AG04450 (cell line): ENCODE measurements at regions not wholly inside any gene's neighbourhood (a gene's known extent, or its start where the extent isn't known, plus 50 kb on each side); places are given as distances from the start of the nearest gene placed in this dataset.
A peak's percentile ranks its signal among the peaks of the same experiment; 100 is the strongest.

ENCODE experiments used
- CTCF ChIA-PET: fragments of 300-600, 350-600 bp; formaldehyde crosslinking; extraction: SDS; loops from one replicate; lab custom pipeline; 2022; ENCODE audit warnings: antibody characterized with exemption, inconsistent platforms; lab: Charles Lee
- POLR2A ChIA-PET: fragments of 350-600 bp; formaldehyde crosslinking; extraction: SDS; loops from one replicate; lab custom pipeline; 2021; ENCODE audit warnings: antibody characterized with exemption, inconsistent platforms; lab: Yijun Ruan, JAX
- DNase-seq: peaks from one replicate; pipeline ENCODE4 v3.0.0-alpha.2; 2011; ENCODE audit warnings: low read depth, low spot score
- H3K27ac ChIP-seq: one replicate; pipeline ENCODE4 v1.5.1; 2012; ENCODE audit warnings: low read depth, low read length, control low read depth
- H3K27me3 ChIP-seq: one replicate; pipeline ENCODE4 v1.6.0; 2012; ENCODE audit warnings: low read length; ENCODE audit not compliant: control insufficient read depth, insufficient read depth
- H3K4me3 ChIP-seq: 2 replicates; pipeline ENCODE4 v1.5.1; 2011; ENCODE audit warnings: mild to moderate bottlenecking, low read depth, low read length, control low read depth
- H3K9me3 ChIP-seq: 2 replicates; pipeline ENCODE4 v1.5.1; 2012; ENCODE audit warnings: low read length; ENCODE audit not compliant: control insufficient read depth, insufficient read depth
- CTCF ChIP-seq: IDR thresholded peaks from 2 replicates; pipeline ENCODE4 v1.5.1; 2011; ENCODE audit warnings: low read depth, low read length, control low read depth, inconsistent platforms

- no peak overlapping the region for H3K27ac ChIP-seq
- H3K4me3 ChIP-seq, result no peak overlapping the region
- H3K27me3 ChIP-seq, result peaks cover 3% of the 10 kb centered on the region
- CTCF ChIA-PET, result no interaction called here
- no peak for TF ChIP-seq CTCF
- no peaks in the 10 kb centered on the region for H3K9me3 ChIP-seq
- no peak for DNase-seq
- POLR2A ChIA-PET, result no interaction called here
These were observed 53.8 kb upstream of the SGPP1 start for GRCh38 chr14:63781686-63782085.

GRCh38 chr14:63782683-63783389 lies 55.0 kb upstream of the SGPP1 start:
- H3K27ac ChIP-seq, result no peak overlapping the region
- POLR2A ChIA-PET, result no interaction called here

GRCh38 chr14:63788011-63788933 lies 60.4 kb upstream of the SGPP1 start:
- peaks cover 8% of the 10 kb centered on the region for H3K27me3 ChIP-seq
- no peak for DNase-seq
- H3K9me3 ChIP-seq, result peaks cover 4% of the 10 kb centered on the region; the same call in 1 of the 2 replicates
- POLR2A ChIA-PET, result no interaction called here
- CTCF ChIA-PET, result no interaction called here
- H3K4me3 ChIP-seq, result peak overlapping the region; percentile 34; the same call in 1 of the 2 replicates
- TF ChIP-seq CTCF, result no peak
- no peak overlapping the region for H3K27ac ChIP-seq

More at GRCh38 chr14:63782683-63783389, 55.0 kb upstream of the SGPP1 start:
- DNase-seq, result no peak
- CTCF ChIA-PET, result no interaction called here
- no peak for TF ChIP-seq CTCF
- Histone ChIP-seq H3K4me3 (no peak overlapping the region), H3K9me3 (no peaks in the 10 kb centered on the region; the same call in 1 of the 2 replicates), H3K27me3 (peaks cover 3% of the 10 kb centered on the region)

- H3K27ac ChIP-seq, result no peak overlapping the region
- no peak for DNase-seq
- no peak for TF ChIP-seq CTCF
- peaks cover 1% of the 10 kb centered on the region; the same call in 1 of the 2 replicates for H3K9me3 ChIP-seq
- ChIA-PET POLR2A (no interaction called here), CTCF (interaction anchor here (0.6 kb wide), 1 partner anchor 31 kb away, joined by 5 read pairs; no protein-coding TSS in a partner anchor)
- H3K27me3 ChIP-seq, result peaks cover 5% of the 10 kb centered on the region
- no peak overlapping the region for H3K4me3 ChIP-seq
These were observed 59.4 kb upstream of the SYNE2 start for GRCh38 chr14:63793376-63793775.
